AG04450 (cell line): ENCODE measurements at regions not wholly inside any gene's neighbourhood (a gene's known extent, or its start where the extent isn't known, plus 50 kb on each side); places are given as distances from the start of the nearest gene placed in this dataset.

Experiments
- CTCF ChIA-PET: fragments of 300-600, 350-600 bp; formaldehyde crosslinking; extraction: SDS; loops from one replicate; lab custom pipeline; 2022; ENCODE audit warnings: antibody characterized with exemption, inconsistent platforms; lab: Charles Lee
- POLR2A ChIA-PET: fragments of 350-600 bp; formaldehyde crosslinking; extraction: SDS; loops from one replicate; lab custom pipeline; 2021; ENCODE audit warnings: antibody characterized with exemption, inconsistent platforms; lab: Yijun Ruan, JAX
- DNase-seq: peaks from one replicate; pipeline ENCODE4 v3.0.0-alpha.2; 2011; ENCODE audit warnings: low read depth, low spot score
- H3K27ac ChIP-seq: one replicate; pipeline ENCODE4 v1.5.1; 2012; ENCODE audit warnings: low read depth, low read length, control low read depth
- H3K27me3 ChIP-seq: one replicate; pipeline ENCODE4 v1.6.0; 2012; ENCODE audit warnings: low read length; ENCODE audit not compliant: control insufficient read depth, insufficient read depth
- H3K4me3 ChIP-seq: 2 replicates; pipeline ENCODE4 v1.5.1; 2011; ENCODE audit warnings: mild to moderate bottlenecking, low read depth, low read length, control low read depth
- H3K9me3 ChIP-seq: 2 replicates; pipeline ENCODE4 v1.5.1; 2012; ENCODE audit warnings: low read length; ENCODE audit not compliant: control insufficient read depth, insufficient read depth
- CTCF ChIP-seq: IDR thresholded peaks from 2 replicates; pipeline ENCODE4 v1.5.1; 2011; ENCODE audit warnings: low read depth, low read length, control low read depth, inconsistent platforms

GRCh38 chr3:124082343-124082742, 90.4 kb upstream of the ROPN1 start:
- POLR2A ChIA-PET, result no interaction called here
- no peak for DNase-seq
- no peak for TF ChIP-seq CTCF
- Histone ChIP-seq H3K27ac (no peak overlapping the region), H3K27me3 (peaks cover 2% of the 10 kb centered on the region), H3K4me3 (no peak overlapping the region), H3K9me3 (no peaks in the 10 kb centered on the region)
- CTCF ChIA-PET, result interaction anchor here (0.8 to 2.1 kb wide), 3 partner anchors 49 to 430 kb away, joined by 3 to 8 read pairs (median 4); partner anchors contain the start of gene KALRN

- ChIA-PET CTCF (interaction anchor here (1.3 kb wide), 1 partner anchor 67 kb away, joined by 3 read pairs; no protein-coding TSS in a partner anchor), POLR2A (no interaction called here)
- no peak overlapping the region for H3K4me3 ChIP-seq
- no peaks in the 10 kb centered on the region for H3K9me3 ChIP-seq
- DNase-seq, result no peak
- H3K27ac ChIP-seq, result no peak overlapping the region
- H3K27me3 ChIP-seq, result peaks cover 5% of the 10 kb centered on the region
- no peak for TF ChIP-seq CTCF
These were observed 92.3 kb upstream of the ROPN1 start for GRCh38 chr3:124084022-124084881.

- H3K27ac ChIP-seq, result no peak overlapping the region
- TF ChIP-seq CTCF, result no peak
- H3K4me3 ChIP-seq, result no peak overlapping the region
- no peak for DNase-seq
- H3K9me3 ChIP-seq, result no peaks in the 10 kb centered on the region
- ChIA-PET POLR2A (interaction anchor here (0.7 kb wide), 1 partner anchor 270 kb away, joined by 3 read pairs; no protein-coding TSS in a partner anchor), CTCF (interaction anchor here (3.0 kb wide), 1 partner anchor 9 kb away, joined by 21 read pairs; no protein-coding TSS in a partner anchor)
- H3K27me3 ChIP-seq, result peaks cover 5% of the 10 kb centered on the region
These were observed 96.9 kb upstream of the ROPN1 start for GRCh38 chr3:124088801-124089200.

GRCh38 chr3:124089214-124089613, 97.3 kb upstream of the ROPN1 start:
- CTCF ChIA-PET, result interaction anchor here (3.0 kb wide), 1 partner anchor 10 kb away, joined by 21 read pairs; no protein-coding TSS in a partner anchor
- TF ChIP-seq CTCF, result no peak
- DNase-seq, result no peak
- peaks cover 5% of the 10 kb centered on the region for H3K27me3 ChIP-seq
- H3K9me3 ChIP-seq, result no peaks in the 10 kb centered on the region
- no peak overlapping the region for H3K27ac ChIP-seq
- POLR2A ChIA-PET, result interaction anchor here (0.7 kb wide), 1 partner anchor 269 kb away, joined by 3 read pairs; no protein-coding TSS in a partner anchor
- no peak overlapping the region for H3K4me3 ChIP-seq

- CTCF ChIA-PET, result no interaction called here
These were observed 99.8 kb upstream of the ROPN1 start for GRCh38 chr3:124091716-124092115.

More at GRCh38 chr3:124091716-124092115, 99.8 kb upstream of the ROPN1 start:
- no peak for TF ChIP-seq CTCF
- Histone ChIP-seq H3K9me3 (no peaks in the 10 kb centered on the region), H3K27ac (no peak overlapping the region), H3K4me3 (no peak overlapping the region), H3K27me3 (peaks cover 5% of the 10 kb centered on the region)
- DNase-seq, result no peak
- POLR2A ChIA-PET, result no interaction called here
